ENCODE measurements at regions not wholly inside any gene's neighbourhood (a gene's known extent, or its start where the extent isn't known, plus 50 kb on each side); places are given as distances from the start of the nearest gene placed in this dataset.

DNA sequence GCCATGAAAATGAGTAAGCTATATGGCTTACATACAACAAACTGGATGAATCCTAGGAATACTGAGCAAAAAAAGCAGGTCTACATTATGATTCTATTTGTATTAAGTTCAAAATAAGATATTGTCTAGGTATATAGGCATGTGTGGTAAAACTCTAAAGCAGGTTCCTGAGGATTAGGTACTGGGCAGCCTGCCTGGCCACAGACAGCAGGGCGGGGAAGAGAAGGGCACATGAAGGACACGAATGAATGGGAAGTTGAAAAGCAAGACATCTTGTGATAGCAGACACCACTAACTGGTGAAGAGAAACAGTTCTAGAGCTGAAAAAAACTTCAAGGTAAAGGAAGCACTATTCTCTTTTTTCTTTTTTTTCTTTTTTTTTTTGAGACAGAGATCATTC is 72.6 kb upstream of the SLC4A11 start:
- no peaks in the 10 kb centered on the region for H3K4me1 Mint-ChIP-seq
- no peaks in the 10 kb centered on the region for H3K27me3 ChIP-seq (ENCODE audit: insufficient read depth, low read length)
- no peaks in the 10 kb centered on the region for H3K4me1 ChIP-seq (ENCODE audit: insufficient read depth, low read length)
- H3K4me3 Mint-ChIP-seq, result no peak overlapping the region
- intact Hi-C loops (cut with micrococcal nuclease), result no loop called here
- peaks cover 5% of the 10 kb centered on the region for H3K36me3 ChIP-seq (ENCODE audit: insufficient read depth, low read length)
- no peak for DNase-seq
- H3K9me3 Mint-ChIP-seq, result no peaks in the 10 kb centered on the region
- H3K4me3 ChIP-seq (ENCODE audit: low read length in 2 of 2), result no peak overlapping the region
- peaks cover 36 to 37% of the 10 kb centered on the region in 2 donors for H3K36me3 Mint-ChIP-seq
- CTCF ChIA-PET (ENCODE audit: partially characterized antibody), result no interaction called here
- H3K27ac ChIP-seq (ENCODE audit: low read depth, low read length), result no peak overlapping the region
- H3K27me3 Mint-ChIP-seq, result no peaks in the 10 kb centered on the region
- H3K9me3 ChIP-seq (ENCODE audit: control insufficient read depth in 1 of 2, low read length in 2 of 2), result no peaks in the 10 kb centered on the region
- POLR2A ChIA-PET (ENCODE audit: partially characterized antibody), result interaction anchor here (0.7 kb wide), 1 partner anchor 11 kb away, joined by 4 read pairs; no protein-coding TSS in a partner anchor
- H3K27ac Mint-ChIP-seq, result peak overlapping the region in 1 of 7 donors; percentile 19

DNA sequence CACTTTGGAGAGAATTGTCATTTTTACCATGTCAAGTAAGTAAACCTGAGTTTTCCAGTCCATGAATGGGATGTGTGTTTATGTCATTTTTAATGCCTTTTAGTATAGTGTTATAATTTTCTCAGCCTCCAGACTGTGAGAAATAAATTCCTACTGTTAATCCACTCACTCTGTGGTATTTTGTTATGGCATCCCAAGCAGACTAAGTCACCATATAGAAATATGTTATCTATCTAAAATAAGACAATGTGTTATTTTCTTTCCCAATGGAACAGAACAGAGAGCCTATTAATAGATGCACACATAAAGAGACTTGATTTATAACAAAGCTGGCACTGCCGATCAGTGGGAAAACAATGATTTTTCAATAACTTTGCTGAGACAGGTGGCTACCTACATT is 70.2 kb upstream of the SLC4A11 start:
- Histone ChIP-seq H3K4me1 (ENCODE audit: insufficient read depth, low read length) (no peaks in the 10 kb centered on the region), H3K36me3 (ENCODE audit: insufficient read depth, low read length) (peaks cover 5% of the 10 kb centered on the region), H3K27me3 (ENCODE audit: insufficient read depth, low read length) (no peaks in the 10 kb centered on the region), H3K27ac (ENCODE audit: low read depth, low read length) (no peak overlapping the region), H3K4me3 (ENCODE audit: low read length in 2 of 2) (no peak overlapping the region), H3K9me3 (ENCODE audit: control insufficient read depth in 1 of 2, low read length in 2 of 2) (no peaks in the 10 kb centered on the region)
- POLR2A ChIA-PET (ENCODE audit: partially characterized antibody), result no interaction called here
- CTCF ChIA-PET (ENCODE audit: partially characterized antibody), result no interaction called here
- Mint-ChIP-seq H3K27ac (no peak overlapping the region), H3K4me1 (peaks cover 0 to 1% (median 0%) of the 10 kb centered on the region in 4 donors), H3K36me3 (peaks cover 44 to 51% of the 10 kb centered on the region in 2 donors), H3K9me3 (no peaks in the 10 kb centered on the region), H3K4me3 (no peak overlapping the region), H3K27me3 (no peaks in the 10 kb centered on the region)
- DNase-seq, result no peak
- intact Hi-C loops (cut with micrococcal nuclease), result no loop called here

DNA sequence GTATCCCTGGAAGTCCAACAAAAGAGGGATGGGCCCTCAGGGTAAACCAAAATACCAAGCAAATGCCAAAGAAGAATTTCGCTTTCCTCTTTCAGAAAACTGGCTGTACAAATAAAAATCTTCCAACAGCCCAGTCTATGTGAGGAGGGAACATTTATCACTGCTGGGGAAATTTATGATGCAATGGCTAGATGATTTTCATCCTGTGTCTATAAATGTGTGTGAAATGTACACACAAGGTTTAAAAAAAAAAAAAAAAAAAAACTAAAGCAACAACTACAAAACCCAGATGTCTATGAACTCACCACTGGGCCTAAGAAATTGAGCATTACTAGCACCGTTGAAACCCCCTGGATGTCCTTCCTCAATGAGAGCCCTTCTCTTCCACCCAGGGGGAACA is 68.7 kb upstream of the SLC4A11 start:
- no peak overlapping the region for H3K4me3 ChIP-seq (ENCODE audit: low read length in 2 of 2)
- peaks cover 49 to 51% of the 10 kb centered on the region in 2 donors for H3K36me3 Mint-ChIP-seq
- no peaks in the 10 kb centered on the region for H3K9me3 Mint-ChIP-seq
- H3K27me3 ChIP-seq (ENCODE audit: insufficient read depth, low read length), result no peaks in the 10 kb centered on the region
- peaks cover 0 to 1% (median 0%) of the 10 kb centered on the region in 4 donors for H3K4me1 Mint-ChIP-seq
- no peaks in the 10 kb centered on the region for H3K4me1 ChIP-seq (ENCODE audit: insufficient read depth, low read length)
- intact Hi-C loops (cut with micrococcal nuclease), result no loop called here
- no peaks in the 10 kb centered on the region for H3K9me3 ChIP-seq (ENCODE audit: control insufficient read depth in 1 of 2, low read length in 2 of 2)
- H3K36me3 ChIP-seq (ENCODE audit: insufficient read depth, low read length), result no peaks in the 10 kb centered on the region
- ChIA-PET POLR2A (ENCODE audit: partially characterized antibody) (no interaction called here), CTCF (ENCODE audit: partially characterized antibody) (no interaction called here)
- DNase-seq, result no peak
- no peak overlapping the region for H3K27ac Mint-ChIP-seq
- H3K4me3 Mint-ChIP-seq, result no peak overlapping the region
- H3K27ac ChIP-seq (ENCODE audit: low read depth, low read length), result no peak overlapping the region
- H3K27me3 Mint-ChIP-seq, result no peaks in the 10 kb centered on the region

DNA sequence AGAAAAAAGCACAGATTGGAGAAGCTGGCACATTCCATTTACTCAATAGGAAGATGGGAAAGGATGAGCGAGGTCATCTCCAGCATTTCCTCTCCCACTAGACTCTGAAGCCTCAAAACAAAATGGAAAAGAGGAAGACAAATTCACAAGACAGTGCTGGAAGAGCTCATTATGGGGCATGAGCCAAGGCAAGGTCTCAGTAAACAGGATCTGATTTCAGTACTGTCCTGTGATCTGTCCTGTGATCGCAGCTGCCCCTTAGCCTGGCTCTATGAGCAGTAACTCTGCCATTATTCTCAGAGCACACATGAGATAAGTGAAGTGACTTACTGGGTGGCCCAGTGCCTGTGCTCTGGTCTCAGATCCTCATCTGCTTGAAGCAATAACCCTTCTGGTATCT is 68.1 kb upstream of the SLC4A11 start:
- CTCF ChIA-PET (ENCODE audit: partially characterized antibody), result interaction anchor here (1.2 kb wide), 1 partner anchor 8 kb away, joined by 5 read pairs; no protein-coding TSS in a partner anchor
- Mint-ChIP-seq H3K4me1 (peaks cover 0 to 1% (median 0%) of the 10 kb centered on the region in 4 donors), H3K36me3 (peaks cover 45 to 49% of the 10 kb centered on the region in 2 donors), H3K27ac (no peak overlapping the region), H3K9me3 (no peaks in the 10 kb centered on the region), H3K4me3 (no peak overlapping the region), H3K27me3 (no peaks in the 10 kb centered on the region)
- intact Hi-C loops (cut with micrococcal nuclease), result no loop called here
- H3K36me3 ChIP-seq (ENCODE audit: insufficient read depth, low read length), result no peaks in the 10 kb centered on the region
- H3K27ac ChIP-seq (ENCODE audit: low read depth, low read length), result no peak overlapping the region
- no peaks in the 10 kb centered on the region for H3K27me3 ChIP-seq (ENCODE audit: insufficient read depth, low read length)
- H3K4me1 ChIP-seq (ENCODE audit: insufficient read depth, low read length), result no peaks in the 10 kb centered on the region
- POLR2A ChIA-PET (ENCODE audit: partially characterized antibody), result interaction anchor here (0.5 kb wide), 1 partner anchor 171 kb away, joined by 3 read pairs; no protein-coding TSS in a partner anchor
- no peak overlapping the region for H3K4me3 ChIP-seq (ENCODE audit: low read length in 2 of 2)
- no peak for DNase-seq
- H3K9me3 ChIP-seq (ENCODE audit: control insufficient read depth in 1 of 2, low read length in 2 of 2), result no peaks in the 10 kb centered on the region

DNA sequence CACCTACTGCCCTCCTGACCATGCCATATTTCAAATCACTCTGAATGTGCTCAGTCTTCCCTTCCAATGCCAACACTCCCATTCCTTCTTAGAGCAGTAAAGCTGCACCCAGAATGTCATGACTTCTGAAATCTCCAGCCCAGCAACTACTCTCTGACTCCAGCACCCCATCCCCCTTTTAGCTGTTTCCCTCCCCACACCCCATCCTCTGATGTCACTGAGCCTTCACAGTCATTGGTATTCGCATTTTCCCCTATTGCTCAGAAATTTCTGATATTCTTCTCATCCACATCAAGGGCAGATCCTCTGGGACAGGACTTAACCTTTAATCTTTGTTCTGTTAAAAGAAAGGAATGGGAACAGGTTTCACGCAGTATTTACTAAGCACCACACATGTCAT is 67.1 kb upstream of the SLC4A11 start:
- intact Hi-C loops (cut with micrococcal nuclease), result no loop called here
- H3K9me3 ChIP-seq (ENCODE audit: control insufficient read depth in 1 of 2, low read length in 2 of 2), result no peaks in the 10 kb centered on the region
- no peak overlapping the region for H3K4me3 ChIP-seq (ENCODE audit: low read length in 2 of 2)
- Mint-ChIP-seq H3K27ac (peak overlapping the region in 1 of 7 donors; percentile 29), H3K9me3 (no peaks in the 10 kb centered on the region), H3K4me3 (no peak overlapping the region), H3K36me3 (peaks cover 41 to 44% of the 10 kb centered on the region in 2 donors), H3K4me1 (peaks cover 0 to 1% (median 0%) of the 10 kb centered on the region in 4 donors), H3K27me3 (no peaks in the 10 kb centered on the region)
- H3K36me3 ChIP-seq (ENCODE audit: insufficient read depth, low read length), result no peaks in the 10 kb centered on the region
- H3K27ac ChIP-seq (ENCODE audit: low read depth, low read length), result no peak overlapping the region
- CTCF ChIA-PET (ENCODE audit: partially characterized antibody), result interaction anchor here (1.2 kb wide), 1 partner anchor 9 kb away, joined by 5 read pairs; no protein-coding TSS in a partner anchor
- no peak for DNase-seq
- POLR2A ChIA-PET (ENCODE audit: partially characterized antibody), result no interaction called here
- H3K4me1 ChIP-seq (ENCODE audit: insufficient read depth, low read length), result no peaks in the 10 kb centered on the region
- no peaks in the 10 kb centered on the region for H3K27me3 ChIP-seq (ENCODE audit: insufficient read depth, low read length)

DNA sequence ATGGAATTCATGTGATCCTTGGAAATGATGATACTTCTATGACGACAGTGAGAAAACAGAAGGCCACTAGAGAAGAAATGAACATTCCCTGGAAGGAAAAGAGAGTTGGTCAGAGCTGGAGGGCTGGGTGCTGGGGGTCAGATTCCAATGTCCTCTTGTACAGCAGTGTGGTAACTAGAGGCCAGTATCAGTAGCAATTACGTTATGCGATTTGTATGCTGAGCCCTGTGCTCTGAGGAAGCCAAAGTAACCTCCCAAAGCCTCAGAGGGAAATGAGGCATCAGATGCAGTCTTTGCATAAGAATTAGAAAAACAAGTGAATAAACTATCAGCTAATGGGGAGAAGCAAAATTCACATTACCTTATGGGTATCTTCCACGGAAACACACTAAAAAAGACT is 65.5 kb upstream of the SLC4A11 start:
- Histone ChIP-seq H3K4me1 (ENCODE audit: insufficient read depth, low read length) (no peaks in the 10 kb centered on the region), H3K4me3 (ENCODE audit: low read length in 2 of 2) (no peak overlapping the region), H3K9me3 (ENCODE audit: control insufficient read depth in 1 of 2, low read length in 2 of 2) (no peaks in the 10 kb centered on the region), H3K27me3 (ENCODE audit: insufficient read depth, low read length) (no peaks in the 10 kb centered on the region), H3K36me3 (ENCODE audit: insufficient read depth, low read length) (no peaks in the 10 kb centered on the region), H3K27ac (ENCODE audit: low read depth, low read length) (no peak overlapping the region)
- DNase-seq, result no peak
- POLR2A ChIA-PET (ENCODE audit: partially characterized antibody), result no interaction called here
- intact Hi-C loops (cut with micrococcal nuclease), result no loop called here
- H3K4me3 Mint-ChIP-seq, result no peak overlapping the region
- H3K36me3 Mint-ChIP-seq, result peaks cover 41 to 43% of the 10 kb centered on the region in 2 donors
- peaks cover 0 to 1% (median 0%) of the 10 kb centered on the region in 4 donors for H3K4me1 Mint-ChIP-seq
- H3K27ac Mint-ChIP-seq, result no peak overlapping the region
- no peaks in the 10 kb centered on the region for H3K9me3 Mint-ChIP-seq
- CTCF ChIA-PET (ENCODE audit: partially characterized antibody), result interaction anchor here (1.3 to 2.6 kb wide), 2 partner anchors 19 to 86 kb away, joined by 3 to 8 read pairs; no protein-coding TSS in a partner anchor
- H3K27me3 Mint-ChIP-seq, result no peaks in the 10 kb centered on the region

DNA sequence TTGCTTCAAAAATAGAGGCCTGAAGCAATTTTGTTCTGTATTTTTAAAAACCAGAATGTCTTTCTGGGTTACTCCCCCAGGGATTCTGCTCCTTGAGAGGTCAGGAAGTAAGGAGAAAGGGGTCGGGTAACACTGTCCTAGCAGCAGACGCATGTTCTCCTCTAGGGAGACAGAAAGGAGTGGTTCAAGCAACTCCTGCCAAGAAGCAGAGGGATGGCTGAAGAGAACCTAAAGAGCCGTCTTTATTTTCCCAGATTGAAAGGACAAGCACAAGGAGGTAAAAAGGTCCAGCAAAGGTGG is 58.0 kb upstream of the SLC4A11 start:
- intact Hi-C loops (cut with micrococcal nuclease), result no loop called here
- Mint-ChIP-seq H3K4me1 (no peaks in the 10 kb centered on the region), H3K36me3 (peaks cover 24 to 36% of the 10 kb centered on the region in 2 donors), H3K9me3 (no peaks in the 10 kb centered on the region), H3K27me3 (no peaks in the 10 kb centered on the region), H3K4me3 (no peak overlapping the region), H3K27ac (peak overlapping the region in 1 of 7 donors; percentile 2)
- ChIA-PET CTCF (ENCODE audit: partially characterized antibody) (no interaction called here), POLR2A (ENCODE audit: partially characterized antibody) (no interaction called here)
- no peaks in the 10 kb centered on the region for H3K27me3 ChIP-seq (ENCODE audit: insufficient read depth, low read length)
- no peak for DNase-seq
- H3K36me3 ChIP-seq (ENCODE audit: insufficient read depth, low read length), result no peaks in the 10 kb centered on the region
- H3K4me1 ChIP-seq (ENCODE audit: insufficient read depth, low read length), result no peaks in the 10 kb centered on the region
- no peak overlapping the region for H3K4me3 ChIP-seq (ENCODE audit: low read length in 2 of 2)
- no peaks in the 10 kb centered on the region for H3K9me3 ChIP-seq (ENCODE audit: control insufficient read depth in 1 of 2, low read length in 2 of 2)
- no peak overlapping the region for H3K27ac ChIP-seq (ENCODE audit: low read depth, low read length)
